T1000 (cell line): ENCODE measurements at regions not wholly inside any gene's neighbourhood (a gene's known extent, or its start where the extent isn't known, plus 50 kb on each side); places are given as distances from the start of the nearest gene placed in this dataset.

Source experiments
- DNase-seq: peaks from one replicate; lab custom pipeline; 2025; ENCODE audit warnings: mixed read lengths; lab: John Stamatoyannopoulos, UW

- no peak for DNase-seq
These were observed 265.5 kb upstream of the FMN2 start for GRCh38 chr1:239826211-239826610.

GRCh38 chr1:239826736-239827135, 264.9 kb upstream of the FMN2 start:
- no peak for DNase-seq

- DNase-seq: no peak
These were observed 262.1 kb upstream of the FMN2 start for GRCh38 chr1:239829535-239829934.

- DNase-seq: no peak
These were observed 259.9 kb upstream of the FMN2 start for GRCh38 chr1:239831577-239832355.

- DNase-seq: no peak
These were observed 258.0 kb upstream of the FMN2 start for GRCh38 chr1:239833723-239834122.

- no peak for DNase-seq
These were observed 255.7 kb upstream of the FMN2 start for GRCh38 chr1:239835946-239836440.

GRCh38 chr1:239840336-239840735, 251.3 kb upstream of the FMN2 start:
- DNase-seq: no peak

- DNase-seq: no peak
These were observed 250.9 kb upstream of the FMN2 start for GRCh38 chr1:239840790-239841189.

- DNase-seq: no peak
These were observed 250.1 kb upstream of the FMN2 start for GRCh38 chr1:239841631-239842030.

- DNase-seq: no peak
These were observed 248.1 kb upstream of the FMN2 start for GRCh38 chr1:239843541-239843940.

- DNase-seq: no peak
These were observed 246.8 kb upstream of the FMN2 start for GRCh38 chr1:239844833-239845232.

GRCh38 chr1:239854922-239855321, 236.8 kb upstream of the FMN2 start:
- DNase-seq: no peak

GRCh38 chr1:239856067-239856466, 235.6 kb upstream of the FMN2 start:
- DNase-seq: no peak

GRCh38 chr1:239856924-239857323, 234.8 kb upstream of the FMN2 start:
- no peak for DNase-seq

GRCh38 chr1:239858057-239858456, 233.6 kb upstream of the FMN2 start:
- no peak for DNase-seq

GRCh38 chr1:239858529-239858928, 233.2 kb upstream of the FMN2 start:
- DNase-seq: no peak

- DNase-seq: no peak
These were observed 229.7 kb upstream of the FMN2 start for GRCh38 chr1:239861985-239862384.

- DNase-seq: no peak
These were observed 223.4 kb upstream of the FMN2 start for GRCh38 chr1:239868058-239868832.

- DNase-seq: no peak
These were observed 221.5 kb upstream of the FMN2 start for GRCh38 chr1:239870194-239870593.

- DNase-seq: no peak
These were observed 219.1 kb upstream of the FMN2 start for GRCh38 chr1:239872626-239873025.

GRCh38 chr1:239874831-239875230, 216.9 kb upstream of the FMN2 start:
- DNase-seq: no peak

GRCh38 chr1:239879321-239880170, 212.1 kb upstream of the FMN2 start:
- no peak for DNase-seq
